NB4 (cell line): ENCODE measurements at regions not wholly inside any gene's neighbourhood (a gene's known extent, or its start where the extent isn't known, plus 50 kb on each side); places are given as distances from the start of the nearest gene placed in this dataset.

Experiments
- DNase-seq: peaks from one replicate; pipeline ENCODE4 v3.0.0; 2010; ENCODE audit warnings: low read depth
- H3K4me3 ChIP-seq: one replicate; pipeline ENCODE4 v1.5.1; 2011; ENCODE audit warnings: mild to moderate bottlenecking, low read depth, low read length, moderate library complexity
- MYC ChIP-seq: IDR thresholded peaks from 2 replicates; pipeline ENCODE4 v1.6.1; 2011; ENCODE audit warnings: low read depth, low read length
- POLR2A ChIP-seq: IDR thresholded peaks from 2 replicates; pipeline ENCODE4 v1.6.1; 2011; ENCODE audit warnings: mild to moderate bottlenecking; ENCODE audit not compliant: insufficient read length; ENCODE audit errors: extremely low read depth
- TF ChIP-seq, protein P1 (sequence below): IDR thresholded peaks from 2 replicates; pipeline ENCODE4 v1.6.1; 2011; ENCODE audit warnings: low read depth, low read length
- TF ChIP-seq, protein P2 (sequence below): IDR thresholded peaks from one replicate; pipeline ENCODE4 v1.5.1; 2012; ENCODE audit warnings: low read depth, low read length

GRCh38 chr11:23856654-23857053 lies 640.2 kb upstream of the LUZP2 start:
- DNase-seq = peak; percentile 8
- no peak overlapping the region for H3K4me3 ChIP-seq
- TF ChIP-seq, protein P1, sequence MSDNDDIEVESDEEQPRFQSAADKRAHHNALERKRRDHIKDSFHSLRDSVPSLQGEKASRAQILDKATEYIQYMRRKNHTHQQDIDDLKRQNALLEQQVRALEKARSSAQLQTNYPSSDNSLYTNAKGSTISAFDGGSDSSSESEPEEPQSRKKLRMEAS = no peak
- TF ChIP-seq, protein P2, sequence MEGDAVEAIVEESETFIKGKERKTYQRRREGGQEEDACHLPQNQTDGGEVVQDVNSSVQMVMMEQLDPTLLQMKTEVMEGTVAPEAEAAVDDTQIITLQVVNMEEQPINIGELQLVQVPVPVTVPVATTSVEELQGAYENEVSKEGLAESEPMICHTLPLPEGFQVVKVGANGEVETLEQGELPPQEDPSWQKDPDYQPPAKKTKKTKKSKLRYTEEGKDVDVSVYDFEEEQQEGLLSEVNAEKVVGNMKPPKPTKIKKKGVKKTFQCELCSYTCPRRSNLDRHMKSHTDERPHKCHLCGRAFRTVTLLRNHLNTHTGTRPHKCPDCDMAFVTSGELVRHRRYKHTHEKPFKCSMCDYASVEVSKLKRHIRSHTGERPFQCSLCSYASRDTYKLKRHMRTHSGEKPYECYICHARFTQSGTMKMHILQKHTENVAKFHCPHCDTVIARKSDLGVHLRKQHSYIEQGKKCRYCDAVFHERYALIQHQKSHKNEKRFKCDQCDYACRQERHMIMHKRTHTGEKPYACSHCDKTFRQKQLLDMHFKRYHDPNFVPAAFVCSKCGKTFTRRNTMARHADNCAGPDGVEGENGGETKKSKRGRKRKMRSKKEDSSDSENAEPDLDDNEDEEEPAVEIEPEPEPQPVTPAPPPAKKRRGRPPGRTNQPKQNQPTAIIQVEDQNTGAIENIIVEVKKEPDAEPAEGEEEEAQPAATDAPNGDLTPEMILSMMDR = no peak
- TF ChIP-seq MYC (no peak), POLR2A (no peak)

GRCh38 chr11:23859087-23859486 lies 637.8 kb upstream of the LUZP2 start:
- TF ChIP-seq MYC (no peak), POLR2A (no peak)
- TF ChIP-seq, protein P1 = no peak
- TF ChIP-seq, protein P2 = no peak
- DNase-seq = no peak
- H3K4me3 ChIP-seq = no peak overlapping the region

DNA sequence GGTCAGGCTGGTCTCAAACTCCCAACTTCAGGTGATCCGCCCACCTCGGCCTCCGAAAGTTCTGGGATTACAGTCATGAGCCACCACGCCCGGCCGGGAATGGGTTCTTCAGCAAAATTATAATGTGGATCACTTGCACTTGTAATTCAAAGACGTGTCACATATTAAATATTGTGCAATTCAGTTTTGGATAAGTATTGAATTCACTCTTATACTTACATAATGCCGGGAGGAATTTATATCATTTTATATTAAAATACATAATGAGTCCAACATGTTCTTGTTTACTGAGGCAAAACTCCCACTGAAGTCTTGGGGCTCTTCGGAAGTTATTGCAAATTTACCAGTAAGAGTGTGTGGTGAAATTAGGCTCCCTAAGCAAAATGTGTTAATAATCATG lies 635.2 kb upstream of the LUZP2 start:
- no peak for TF ChIP-seq POLR2A
- TF ChIP-seq MYC = no peak
- TF ChIP-seq, protein P1 = no peak
- TF ChIP-seq, protein P2 = no peak
- H3K4me3 ChIP-seq = no peak overlapping the region
- DNase-seq = no peak

- DNase-seq = no peak
- TF ChIP-seq POLR2A (no peak), MYC (no peak)
- TF ChIP-seq, protein P2 = no peak
- TF ChIP-seq, protein P1 = no peak
- H3K4me3 ChIP-seq = no peak overlapping the region
Observed at GRCh38 chr11:23865341-23865975, 631.4 kb upstream of the LUZP2 start.

GRCh38 chr11:23866641-23867040 lies 630.2 kb upstream of the LUZP2 start:
- no peak for DNase-seq
- TF ChIP-seq, protein P1 = no peak
- TF ChIP-seq POLR2A (no peak), MYC (no peak)
- TF ChIP-seq, protein P2 = no peak
- H3K4me3 ChIP-seq = no peak overlapping the region
